COLO668 (cell line): ENCODE measurements at regions not wholly inside any gene's neighbourhood (a gene's known extent, or its start where the extent isn't known, plus 50 kb on each side); places are given as distances from the start of the nearest gene placed in this dataset.

Experiments
- DNase-seq: peaks from one replicate; lab custom pipeline; 2025; ENCODE audit not compliant: unreplicated experiment; lab: John Stamatoyannopoulos, UW

DNA sequence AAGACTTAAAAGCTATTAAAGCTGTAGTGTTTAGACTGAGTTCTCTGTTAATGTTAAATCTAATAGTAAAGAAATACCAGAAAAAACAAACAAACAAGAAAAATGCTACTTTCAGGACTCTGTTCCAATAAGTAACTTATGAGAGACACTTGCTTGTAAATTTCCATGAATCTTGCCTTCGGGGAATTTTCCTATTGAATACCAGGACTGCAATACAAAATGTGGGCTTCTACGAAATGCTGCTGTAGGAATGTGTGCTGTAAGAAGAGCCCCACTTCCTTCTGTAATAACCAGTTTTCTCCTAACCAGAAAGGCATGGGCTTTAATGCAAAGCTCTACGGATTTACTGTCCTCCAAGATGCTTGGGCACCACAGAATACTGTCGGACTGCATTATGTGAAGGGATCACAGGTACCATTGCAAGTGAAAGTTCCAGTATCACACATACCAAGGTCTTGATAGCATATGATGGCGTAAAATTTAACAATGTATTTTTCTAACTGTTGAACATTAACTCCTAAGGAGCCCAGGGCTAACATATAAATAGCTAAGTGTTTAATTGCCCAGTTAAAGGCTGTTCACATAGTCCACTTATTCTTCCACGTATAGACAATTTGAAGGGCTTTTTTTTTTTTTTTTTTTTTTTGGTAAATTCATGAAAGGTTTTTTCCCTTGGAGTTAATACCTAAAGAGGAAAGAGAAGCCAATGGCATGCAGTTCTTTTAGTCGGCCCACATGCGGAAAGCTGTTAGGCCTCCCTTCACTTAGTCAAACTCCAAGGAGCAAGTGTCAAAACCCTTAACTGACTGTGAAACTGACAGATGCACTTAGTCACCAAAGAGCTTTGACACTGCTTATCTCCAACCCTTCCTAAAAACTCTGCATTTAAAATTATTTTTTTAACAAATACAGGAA is 564.0 kb upstream of the POU3F3 start:
- DNase-seq: no peak

DNA sequence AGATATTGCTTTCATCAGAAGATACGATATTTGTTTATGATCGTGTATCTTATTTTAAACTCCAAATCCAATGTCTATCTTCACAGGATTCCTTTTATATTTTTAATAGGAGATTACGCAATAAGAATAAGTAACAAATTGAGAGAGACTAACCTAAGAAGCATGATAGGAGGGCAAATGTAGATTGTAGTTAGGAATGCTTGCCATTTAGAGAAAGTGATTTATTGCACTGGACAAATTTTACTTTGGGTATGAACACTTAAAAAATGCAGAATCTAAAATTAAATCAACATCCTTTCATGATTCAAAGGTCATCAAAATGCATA is 563.4 kb upstream of the POU3F3 start:
- no peak for DNase-seq

DNA sequence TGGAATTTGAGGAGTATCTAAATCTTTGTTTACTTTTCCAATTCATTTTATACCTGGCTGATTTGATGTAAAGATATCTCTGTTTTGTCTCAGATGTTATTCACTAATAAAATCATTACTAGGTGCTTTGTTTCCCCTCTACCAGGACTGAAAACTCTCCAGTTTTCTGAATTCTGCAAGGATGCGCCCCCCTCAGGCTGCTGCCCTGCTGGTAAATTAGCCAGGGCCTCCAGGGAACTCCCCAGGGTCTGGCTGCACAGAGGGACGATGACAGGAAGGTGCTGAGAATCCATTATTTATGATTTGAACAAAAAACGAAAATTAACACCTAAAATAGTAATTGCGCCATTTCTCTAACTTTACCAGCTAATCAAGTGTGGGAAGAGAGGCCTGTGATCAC is 541.2 kb upstream of the POU3F3 start:
- DNase-seq: no peak

DNA sequence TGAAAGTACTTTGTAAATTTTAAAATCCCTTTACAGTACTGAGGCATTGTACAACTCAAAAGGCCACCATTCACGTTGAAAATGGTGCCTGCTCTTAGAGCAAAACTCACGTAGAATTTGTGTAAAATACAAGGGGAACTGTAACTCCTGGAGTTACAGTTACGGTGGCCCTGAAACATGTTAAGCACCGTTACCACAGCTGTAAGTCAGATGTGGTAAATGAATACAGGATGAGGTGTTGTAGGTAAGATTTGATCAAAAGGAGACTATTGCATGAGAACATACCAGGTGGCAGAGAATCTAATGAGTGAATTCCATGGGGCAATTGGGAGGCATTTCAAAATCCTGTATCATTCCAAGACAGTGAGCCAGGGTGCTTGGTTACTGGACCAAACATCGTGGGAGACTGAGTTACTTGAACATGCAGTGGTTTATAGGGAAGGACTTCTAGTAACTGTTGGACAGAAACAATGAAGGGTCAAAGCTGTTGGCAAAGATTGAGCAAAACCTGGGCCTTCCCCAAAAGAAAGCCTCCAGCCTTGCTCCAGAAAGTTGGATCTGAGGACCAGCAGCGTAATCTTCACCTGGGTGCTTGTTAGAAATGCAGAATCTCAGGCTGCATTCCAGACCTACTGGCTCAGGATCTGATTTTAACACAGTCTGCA is 535.8 kb upstream of the POU3F3 start:
- no peak for DNase-seq

DNA sequence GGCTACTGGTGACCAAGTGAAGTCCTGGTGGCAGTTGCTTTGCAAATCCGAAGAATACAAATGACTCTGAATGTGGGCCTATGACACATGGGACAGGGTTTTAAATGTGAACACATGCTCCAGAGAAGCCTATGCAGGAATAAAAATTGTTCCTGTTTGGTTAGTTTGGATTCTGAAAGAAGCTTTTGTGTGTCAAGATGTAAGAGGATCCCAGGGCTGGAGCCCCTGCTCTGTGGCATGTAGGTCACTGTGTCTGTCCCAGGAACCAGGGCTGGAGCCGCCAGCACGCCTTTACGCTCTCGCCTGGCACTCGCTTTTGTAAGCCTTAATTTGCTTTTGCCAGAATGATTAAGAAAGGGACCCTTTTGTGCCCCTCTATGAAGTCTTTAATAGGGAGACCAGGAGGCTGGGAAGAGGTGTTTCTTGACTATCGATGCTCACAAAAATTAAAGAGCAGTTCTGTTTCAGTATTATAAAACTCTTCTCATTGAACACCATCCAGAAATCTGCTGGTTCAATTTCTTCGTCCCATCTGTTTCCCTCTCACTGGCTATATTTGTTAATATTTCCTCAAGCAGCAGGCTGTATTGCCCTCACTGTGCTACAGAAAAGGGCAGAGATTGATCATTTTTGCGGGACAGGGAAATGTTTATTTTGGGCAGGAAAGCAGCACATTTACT is 532.7 kb upstream of the POU3F3 start:
- no peak for DNase-seq

DNA sequence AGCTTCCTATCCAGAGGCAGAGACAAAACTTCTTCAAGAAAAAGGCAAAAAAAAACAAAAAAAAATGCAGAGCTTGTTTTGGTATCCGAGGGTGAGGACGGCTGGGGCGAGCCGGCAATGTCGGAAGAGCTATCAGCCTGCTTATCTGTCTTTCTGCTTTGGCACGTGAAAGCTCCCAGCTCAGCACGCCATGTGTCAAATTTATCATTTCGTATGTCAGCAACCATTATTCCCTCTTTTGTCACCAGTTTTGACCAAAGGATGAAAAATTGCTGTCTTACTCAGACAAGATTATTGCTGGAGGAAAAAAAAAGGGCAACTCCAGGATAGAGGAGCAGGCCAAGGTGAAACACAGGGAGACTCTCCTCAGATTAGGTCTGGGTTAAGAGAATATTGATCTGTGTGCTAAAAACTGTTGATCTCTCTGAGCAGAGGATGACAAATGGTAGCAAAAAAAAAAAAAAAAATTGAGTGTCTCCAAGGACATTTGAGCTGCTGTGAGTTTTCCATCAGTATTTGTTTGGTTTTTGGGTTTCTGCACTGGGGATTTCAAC is 532.0 kb upstream of the POU3F3 start:
- no peak for DNase-seq

DNA sequence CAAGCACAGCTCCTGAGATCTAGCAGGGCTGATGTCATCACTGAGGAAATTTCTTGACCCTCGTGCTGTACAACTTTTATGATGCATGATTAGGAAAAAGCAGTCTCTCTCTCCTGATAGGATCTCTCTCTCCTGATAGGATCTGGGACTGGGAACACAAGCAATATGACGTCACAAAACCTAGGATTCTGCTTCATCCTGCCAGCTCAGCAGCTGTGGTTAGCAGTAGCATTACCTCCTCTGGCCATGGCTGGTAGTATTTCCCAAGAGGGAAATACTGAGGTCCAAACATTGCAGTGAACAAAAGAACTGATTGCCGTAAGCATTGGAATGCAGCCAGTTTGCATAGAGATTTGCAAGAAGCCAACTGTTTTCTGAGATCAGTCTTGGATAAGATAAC is 521.2 kb upstream of the POU3F3 start:
- no peak for DNase-seq

DNA sequence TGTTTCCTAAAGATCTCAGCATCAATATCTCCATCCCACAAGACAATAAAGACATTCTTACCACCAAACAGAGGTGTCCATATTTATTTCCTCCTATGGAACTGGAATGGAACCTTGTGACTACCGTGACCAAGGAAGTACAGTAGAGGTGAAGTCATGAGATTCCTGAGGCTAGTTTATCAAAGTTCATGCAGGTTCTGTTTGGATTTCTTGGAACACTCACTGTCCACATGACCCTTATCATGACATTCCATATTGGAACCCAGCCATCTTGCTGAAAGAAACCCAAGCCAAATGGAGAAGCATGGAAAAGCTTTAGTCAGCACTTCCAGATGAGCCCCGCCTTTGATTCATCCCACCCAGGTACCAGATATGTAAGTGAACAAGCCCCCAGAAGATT is 516.0 kb upstream of the POU3F3 start:
- DNase-seq: no peak

DNA sequence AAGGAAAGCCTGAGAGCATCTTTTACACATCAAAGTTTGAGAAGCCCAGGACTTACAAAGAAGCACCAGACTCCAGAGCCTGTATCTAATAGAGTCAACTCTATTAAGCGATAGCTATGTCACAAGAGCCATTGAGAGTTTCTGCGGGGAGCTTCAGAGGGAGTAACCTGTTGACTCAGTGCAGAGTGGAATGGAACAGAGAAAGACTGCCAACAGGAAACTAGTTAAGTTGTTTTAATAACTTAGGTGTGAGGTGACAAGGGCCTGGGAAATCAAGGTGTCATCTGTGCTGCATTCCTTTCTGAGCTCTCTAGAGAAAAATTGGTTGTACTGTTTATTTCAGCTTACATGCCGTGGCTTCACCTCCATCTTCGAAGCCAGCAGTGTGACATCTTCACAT is 513.8 kb upstream of the POU3F3 start:
- DNase-seq: no peak

DNA sequence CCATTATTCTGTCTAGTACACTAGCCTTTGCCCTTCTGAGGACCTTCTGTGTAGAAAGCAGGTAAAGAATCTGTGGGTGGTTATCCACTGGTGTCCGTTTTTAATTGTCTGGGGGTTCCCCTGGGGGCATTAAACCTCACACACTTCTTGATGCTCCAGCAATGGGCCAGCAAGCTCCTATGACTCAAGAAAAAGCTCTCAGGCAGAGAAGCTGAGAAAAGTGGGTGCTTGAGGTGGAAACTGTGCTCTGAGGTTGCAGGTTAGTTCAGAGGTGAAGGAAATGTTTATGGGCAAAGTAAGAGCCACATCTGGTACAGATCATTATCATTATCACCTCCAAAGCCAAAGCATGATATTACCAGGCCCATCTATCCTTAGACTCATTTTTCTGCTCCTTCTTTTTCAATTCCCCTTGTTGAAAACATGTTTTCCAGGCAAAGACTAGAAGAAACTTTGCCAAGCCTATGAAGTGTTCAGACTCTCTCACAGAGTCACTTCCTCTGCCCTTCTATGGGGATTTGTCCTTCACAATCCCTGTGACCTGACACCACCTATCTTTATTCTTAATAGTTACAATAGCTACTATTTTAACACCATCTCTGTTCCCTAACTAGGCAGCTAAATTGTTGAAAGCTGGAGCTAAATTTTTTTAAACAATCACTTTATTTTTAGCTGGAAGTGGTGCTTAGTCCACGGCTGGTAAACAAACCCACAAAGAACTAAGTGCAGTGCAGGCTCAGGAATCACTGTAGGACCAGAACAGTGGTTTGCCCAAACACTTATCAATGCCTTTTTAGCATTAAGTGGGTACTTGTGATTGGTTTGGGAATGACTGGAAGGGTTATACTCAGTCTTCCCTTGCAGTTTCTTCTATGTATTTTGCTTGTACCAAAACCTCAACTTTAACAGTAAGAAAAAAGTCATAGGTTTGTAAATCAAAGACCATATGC is 512.8 kb upstream of the POU3F3 start:
- DNase-seq: no peak

DNA sequence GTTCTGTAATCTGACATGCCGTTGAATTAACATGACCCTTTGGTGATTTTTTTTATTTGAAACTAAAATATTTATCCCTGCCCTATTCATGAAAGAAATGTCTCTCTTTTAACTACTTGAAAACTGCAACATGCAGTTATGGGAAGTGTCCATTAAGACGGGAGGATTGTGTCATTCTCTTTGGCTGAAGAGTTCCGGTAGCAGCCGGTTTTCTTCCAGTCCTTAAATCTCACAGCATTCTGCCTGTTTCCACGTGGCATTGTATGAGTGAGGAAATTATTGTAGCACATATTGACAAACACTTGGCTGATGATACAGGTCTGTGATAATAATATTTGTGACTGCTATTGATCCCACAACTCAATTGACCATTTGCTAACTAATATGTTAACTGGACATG is 509.6 kb upstream of the POU3F3 start:
- no peak for DNase-seq

DNA sequence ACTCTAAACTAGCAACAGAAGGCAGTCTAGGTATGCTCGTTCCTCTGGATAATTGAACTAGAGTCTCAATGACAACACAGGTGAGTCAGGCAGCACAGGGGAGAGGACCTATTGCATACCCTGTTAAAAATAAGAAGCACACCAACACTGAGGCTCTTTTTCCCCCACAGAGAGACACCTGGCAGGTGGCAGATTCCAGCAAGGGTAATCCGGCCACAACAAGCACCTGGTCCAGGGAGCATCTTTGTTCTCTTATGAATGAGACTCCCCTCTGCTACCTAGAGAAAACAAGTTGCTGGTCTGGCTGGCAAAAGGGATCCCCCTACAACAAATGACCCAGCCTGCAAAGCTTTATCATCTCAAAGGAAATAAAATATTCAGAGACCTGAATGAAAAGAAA is 508.9 kb upstream of the POU3F3 start:
- DNase-seq: peak; percentile 6

DNA sequence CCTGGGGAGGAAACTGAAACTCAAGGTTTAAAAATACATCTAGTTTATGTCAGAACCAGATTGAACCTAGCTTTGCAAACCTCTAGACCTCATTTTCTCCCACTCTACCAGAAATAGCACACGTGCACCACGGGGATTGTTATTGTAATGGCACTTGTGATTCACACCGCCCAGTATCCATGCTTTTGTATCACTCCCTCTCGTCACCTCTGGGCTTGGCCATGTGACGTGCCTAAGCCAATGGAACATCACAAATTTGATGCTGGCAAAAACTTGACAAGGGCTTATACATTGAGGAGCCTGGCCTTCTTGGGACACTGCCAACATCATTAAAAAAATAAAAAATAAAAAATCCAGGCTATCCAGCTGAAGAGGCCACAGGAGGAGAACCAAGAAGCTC is 495.8 kb upstream of the POU3F3 start:
- no peak for DNase-seq

DNA sequence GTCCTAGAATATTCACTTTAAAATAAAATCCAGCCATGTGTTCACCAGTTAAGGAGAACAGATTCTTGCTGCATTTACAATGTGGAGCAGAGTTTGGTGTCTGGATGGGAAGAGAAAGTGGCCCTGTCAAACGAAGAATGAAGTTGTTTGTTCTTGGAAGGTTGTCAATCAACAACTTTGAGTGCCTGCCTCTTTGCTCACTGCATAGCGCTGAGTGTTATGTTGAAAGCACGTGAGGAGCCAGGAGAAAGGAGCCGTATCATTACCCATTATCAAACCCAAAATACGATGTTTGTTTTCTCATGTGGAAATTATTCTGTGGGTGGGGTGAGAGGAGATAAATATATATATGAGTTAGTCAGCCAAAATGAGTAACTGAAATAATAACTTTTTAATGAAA is 492.5 kb upstream of the POU3F3 start:
- no peak for DNase-seq

DNA sequence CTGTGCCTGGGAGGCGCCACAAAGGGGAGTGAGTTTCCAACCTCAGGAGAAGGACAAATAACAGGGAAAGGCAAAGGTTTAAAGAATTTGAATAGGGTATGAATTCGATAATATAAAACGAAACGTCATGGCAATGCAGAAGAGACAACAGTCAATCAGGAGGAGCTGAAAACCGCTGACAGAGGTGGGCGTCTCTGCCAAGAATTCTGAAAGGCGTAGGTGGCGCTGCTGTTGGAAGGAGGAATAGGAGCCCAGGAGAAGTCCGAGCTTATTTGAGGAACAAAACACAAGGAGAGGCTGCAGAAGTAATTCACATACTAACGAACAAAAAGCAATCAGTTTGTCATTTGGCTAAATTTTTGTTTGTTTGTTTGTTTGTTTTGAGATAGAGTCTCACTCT is 485.8 kb upstream of the POU3F3 start:
- no peak for DNase-seq

DNA sequence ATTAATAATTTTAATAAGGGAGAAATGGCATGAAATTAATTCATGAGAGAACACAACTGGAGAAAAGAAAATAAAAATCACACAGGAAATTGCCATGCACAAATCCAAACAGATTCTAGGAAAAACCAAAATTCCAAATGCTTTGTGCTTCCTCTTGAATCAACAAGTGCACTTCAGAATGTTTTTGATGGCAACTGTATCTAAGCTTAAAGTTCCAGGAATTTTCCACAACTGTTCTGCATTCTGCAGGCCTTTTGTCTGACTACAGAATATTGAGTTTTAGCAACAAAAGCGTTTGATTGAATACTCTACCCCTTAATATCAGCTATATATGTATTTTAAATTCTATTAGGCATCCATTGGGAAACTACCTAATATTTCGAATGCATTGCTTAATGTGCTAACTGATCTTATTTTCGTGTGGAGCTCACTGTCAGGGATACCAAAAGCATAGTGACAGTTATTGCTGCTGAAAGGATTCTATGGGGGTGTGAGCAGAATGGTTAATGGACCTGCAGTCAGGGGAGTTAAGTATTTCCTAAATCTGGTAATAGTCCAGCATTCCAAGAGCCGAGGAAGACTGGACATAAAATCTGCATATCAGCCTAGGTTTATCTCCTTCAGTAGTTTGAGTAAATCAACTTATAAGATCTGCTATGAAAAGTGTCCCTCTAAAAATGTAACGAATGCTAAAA is 482.7 kb upstream of the POU3F3 start:
- no peak for DNase-seq

DNA sequence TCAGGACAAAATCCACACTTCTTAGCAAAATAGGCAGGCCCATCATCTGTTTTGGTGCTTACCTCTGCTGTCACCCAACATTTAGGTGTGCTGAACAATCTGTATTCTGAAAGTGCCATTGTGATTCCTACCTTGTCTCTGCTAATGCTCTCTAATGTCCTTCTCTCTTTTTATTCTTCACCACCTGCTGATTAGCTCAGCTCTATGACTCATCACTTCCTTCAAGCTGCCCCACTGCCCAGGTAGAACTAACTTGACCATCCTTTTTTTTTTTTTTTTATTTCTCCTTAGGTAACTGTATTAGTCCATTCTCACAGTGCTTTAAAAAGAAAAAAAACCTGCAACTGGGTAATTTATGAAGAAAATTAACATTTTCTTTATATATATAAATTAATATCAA is 478.7 kb upstream of the POU3F3 start:
- peak; percentile 4 for DNase-seq

DNA sequence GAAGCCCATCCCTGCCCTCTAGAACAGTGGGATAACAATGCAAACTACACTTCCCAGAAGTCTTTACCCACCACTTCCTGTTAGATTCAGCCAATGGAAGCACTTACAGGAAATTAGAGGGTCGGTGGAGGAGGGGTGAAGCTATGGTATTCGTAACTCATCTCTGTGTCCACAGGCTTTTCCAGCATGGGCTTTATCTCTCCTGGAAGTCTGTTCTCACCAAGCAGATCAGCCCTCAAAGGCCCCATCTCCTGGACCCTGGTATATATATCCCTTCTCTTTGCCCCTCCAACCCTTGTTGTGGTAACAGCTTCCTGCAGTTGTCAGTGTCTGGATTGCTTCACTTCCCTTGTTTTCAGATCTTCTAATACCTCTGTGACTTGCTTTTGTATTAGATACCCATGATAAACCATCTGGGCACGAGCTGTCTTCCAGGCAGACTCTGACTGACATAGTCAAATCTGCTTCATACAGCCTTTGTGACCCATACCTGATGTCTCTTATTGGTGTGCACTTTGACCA is 475.0 kb upstream of the POU3F3 start:
- no peak for DNase-seq

DNA sequence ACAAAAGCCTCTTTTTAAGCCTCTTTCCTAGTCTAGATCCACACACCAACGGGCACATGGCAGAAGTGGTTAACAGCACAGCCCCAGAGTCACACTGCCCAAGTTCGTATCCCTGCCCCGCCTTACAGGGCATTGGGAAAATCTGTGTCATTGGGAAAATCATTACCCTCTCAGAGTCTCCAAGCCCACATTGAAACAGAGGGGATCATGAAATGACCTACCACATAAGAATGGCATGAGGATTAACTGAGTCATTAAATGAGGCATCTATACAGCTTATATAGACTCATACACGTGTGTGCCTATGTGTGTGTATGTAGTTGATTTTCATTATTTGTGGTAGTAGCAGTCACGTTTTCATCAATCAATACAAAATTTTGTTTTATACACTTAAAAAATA is 469.0 kb upstream of the POU3F3 start:
- DNase-seq: no peak

DNA sequence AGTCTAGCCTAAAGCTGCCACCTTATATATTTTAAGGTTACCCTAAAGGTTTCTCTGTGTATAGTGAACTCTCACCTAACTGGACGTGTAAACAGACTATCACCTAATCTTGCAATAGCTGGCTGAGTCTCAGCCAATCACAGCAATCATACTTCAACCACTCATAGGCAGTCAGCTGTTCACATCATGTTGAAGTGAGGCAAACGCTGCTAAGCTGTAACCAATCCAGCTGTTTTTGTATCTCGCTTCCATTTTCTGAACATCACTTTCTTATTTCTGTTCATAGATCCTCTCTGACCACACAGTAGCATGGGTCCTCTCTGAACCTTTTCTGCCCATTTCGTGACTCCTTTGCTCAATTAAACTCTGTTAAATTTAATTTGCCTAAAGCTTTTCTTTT is 468.2 kb upstream of the POU3F3 start:
- no peak for DNase-seq
